ENCODE measurements at regions not wholly inside any gene's neighbourhood (a gene's known extent, or its start where the extent isn't known, plus 50 kb on each side); places are given as distances from the start of the nearest gene placed in this dataset.
"Not testable (repeated sequence)": the region's sequence is repeated elsewhere in the genome, so short reads cannot be mapped to it uniquely, and the experiment has no call there.

GRCh38 chr13:60273971-60274527 is 110.3 kb upstream of the DIAPH3 start:
- intact Hi-C loops (cut with DNase I; ENCODE audit: low total_unique reads) = no loop called here
- no peak overlapping the region for H3K27ac ChIP-seq
- no peak for TF ChIP-seq POLR2A (IDR thresholded peaks at IDR 0.05)
- TF ChIP-seq, protein P1, sequence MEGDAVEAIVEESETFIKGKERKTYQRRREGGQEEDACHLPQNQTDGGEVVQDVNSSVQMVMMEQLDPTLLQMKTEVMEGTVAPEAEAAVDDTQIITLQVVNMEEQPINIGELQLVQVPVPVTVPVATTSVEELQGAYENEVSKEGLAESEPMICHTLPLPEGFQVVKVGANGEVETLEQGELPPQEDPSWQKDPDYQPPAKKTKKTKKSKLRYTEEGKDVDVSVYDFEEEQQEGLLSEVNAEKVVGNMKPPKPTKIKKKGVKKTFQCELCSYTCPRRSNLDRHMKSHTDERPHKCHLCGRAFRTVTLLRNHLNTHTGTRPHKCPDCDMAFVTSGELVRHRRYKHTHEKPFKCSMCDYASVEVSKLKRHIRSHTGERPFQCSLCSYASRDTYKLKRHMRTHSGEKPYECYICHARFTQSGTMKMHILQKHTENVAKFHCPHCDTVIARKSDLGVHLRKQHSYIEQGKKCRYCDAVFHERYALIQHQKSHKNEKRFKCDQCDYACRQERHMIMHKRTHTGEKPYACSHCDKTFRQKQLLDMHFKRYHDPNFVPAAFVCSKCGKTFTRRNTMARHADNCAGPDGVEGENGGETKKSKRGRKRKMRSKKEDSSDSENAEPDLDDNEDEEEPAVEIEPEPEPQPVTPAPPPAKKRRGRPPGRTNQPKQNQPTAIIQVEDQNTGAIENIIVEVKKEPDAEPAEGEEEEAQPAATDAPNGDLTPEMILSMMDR (IDR thresholded peaks at IDR 0.05) = no peak
- H3K27me3 ChIP-seq = no peaks in the 10 kb centered on the region
- no peak overlapping the region for H3K4me3 ChIP-seq
- H3K36me3 ChIP-seq = no peaks in the 10 kb centered on the region
- H3K9me3 ChIP-seq = no peaks in the 10 kb centered on the region
- DNase-seq = no peak
- H3K4me1 ChIP-seq = no peaks in the 10 kb centered on the region

- Histone ChIP-seq H3K9me3 (no peaks in the 10 kb centered on the region), H3K27ac (no peak overlapping the region), H3K4me1 (no peaks in the 10 kb centered on the region), H3K4me3 (no peak overlapping the region), H3K27me3 (no peaks in the 10 kb centered on the region), H3K36me3 (no peaks in the 10 kb centered on the region)
- no peak for DNase-seq
- intact Hi-C loops (cut with DNase I; ENCODE audit: low total_unique reads) = no loop called here
- TF ChIP-seq, protein P1 (IDR thresholded peaks at IDR 0.05) = no peak
- TF ChIP-seq POLR2A (IDR thresholded peaks at IDR 0.05) = no peak
Observed at GRCh38 chr13:60274655-60275054, 110.9 kb upstream of the DIAPH3 start.

DNA sequence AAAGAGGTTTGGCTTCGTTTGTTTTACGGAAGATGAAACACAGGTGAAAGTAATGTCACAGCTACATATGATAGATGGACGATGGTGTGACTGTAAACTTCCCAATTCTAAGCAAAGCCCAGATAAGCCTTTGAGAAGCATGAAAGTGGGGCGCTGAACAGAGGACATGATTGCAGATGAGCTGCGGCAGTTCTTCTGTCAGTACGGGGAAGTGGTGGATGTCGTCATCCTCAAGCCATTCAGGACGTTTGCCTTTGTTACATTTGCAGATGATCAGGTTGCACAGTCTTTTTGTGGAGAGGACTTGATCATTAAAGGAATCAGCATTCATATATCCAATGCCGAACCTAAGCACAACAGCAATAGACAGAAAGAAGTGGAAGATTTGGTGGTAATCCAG is 111.5 kb upstream of the DIAPH3 start:
- intact Hi-C loops (cut with DNase I; ENCODE audit: low total_unique reads) = no loop called here
- H3K4me3 ChIP-seq = no peak overlapping the region

GRCh38 chr13:60280524-60280923 is 116.5 kb upstream of the TDRD3 start:
- H3K4me3 ChIP-seq; H3K27me3 ChIP-seq; H3K36me3 ChIP-seq; H3K9me3 ChIP-seq; DNase-seq; H3K4me1 ChIP-seq; intact Hi-C loops (cut with DNase I; ENCODE audit: low total_unique reads); H3K27ac ChIP-seq: not testable (repeated sequence)

More for the DNA sequence above, 111.5 kb upstream of the DIAPH3 start:
- Histone ChIP-seq H3K27me3 (no peaks in the 10 kb centered on the region), H3K4me1 (no peaks in the 10 kb centered on the region), H3K9me3 (no peaks in the 10 kb centered on the region), H3K27ac (no peak overlapping the region), H3K36me3 (no peaks in the 10 kb centered on the region)
- TF ChIP-seq, protein P1 (IDR thresholded peaks at IDR 0.05) = no peak
- no peak for TF ChIP-seq POLR2A (IDR thresholded peaks at IDR 0.05)
- no peak for DNase-seq

DNA sequence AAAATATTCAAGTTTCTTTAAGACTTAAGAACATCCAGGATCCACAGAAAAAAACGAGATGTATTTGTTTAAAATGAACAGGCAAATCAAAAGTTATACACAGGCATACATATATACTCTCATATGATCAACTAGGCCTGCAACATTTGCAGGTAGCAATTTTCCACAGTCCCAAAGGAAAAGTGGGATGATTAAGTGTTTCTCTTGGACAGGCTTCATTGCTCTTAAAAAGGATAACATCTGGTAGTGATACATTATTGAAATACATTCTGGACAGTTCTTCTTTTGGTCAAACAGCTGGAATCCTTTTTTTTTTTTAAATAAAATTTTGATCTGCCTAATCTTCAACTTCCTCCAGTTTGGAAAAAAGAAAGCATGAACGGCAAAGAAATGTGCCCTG is 114.8 kb upstream of the TDRD3 start:
- H3K4me3 ChIP-seq = no peak overlapping the region
- H3K9me3 ChIP-seq = no peaks in the 10 kb centered on the region

More for the DNA sequence above, 114.8 kb upstream of the TDRD3 start:
- Histone ChIP-seq H3K27ac (no peak overlapping the region), H3K4me1 (no peaks in the 10 kb centered on the region), H3K36me3 (no peaks in the 10 kb centered on the region), H3K27me3 (no peaks in the 10 kb centered on the region)
- TF ChIP-seq POLR2A (IDR thresholded peaks at IDR 0.05) = no peak
- TF ChIP-seq, protein P1 (IDR thresholded peaks at IDR 0.05) = no peak
- intact Hi-C loops (cut with DNase I; ENCODE audit: low total_unique reads) = no loop called here
- no peak for DNase-seq
